ENCODE measurements at regions not wholly inside any gene's neighbourhood (a gene's known extent, or its start where the extent isn't known, plus 50 kb on each side); places are given as distances from the start of the nearest gene placed in this dataset.

DNA sequence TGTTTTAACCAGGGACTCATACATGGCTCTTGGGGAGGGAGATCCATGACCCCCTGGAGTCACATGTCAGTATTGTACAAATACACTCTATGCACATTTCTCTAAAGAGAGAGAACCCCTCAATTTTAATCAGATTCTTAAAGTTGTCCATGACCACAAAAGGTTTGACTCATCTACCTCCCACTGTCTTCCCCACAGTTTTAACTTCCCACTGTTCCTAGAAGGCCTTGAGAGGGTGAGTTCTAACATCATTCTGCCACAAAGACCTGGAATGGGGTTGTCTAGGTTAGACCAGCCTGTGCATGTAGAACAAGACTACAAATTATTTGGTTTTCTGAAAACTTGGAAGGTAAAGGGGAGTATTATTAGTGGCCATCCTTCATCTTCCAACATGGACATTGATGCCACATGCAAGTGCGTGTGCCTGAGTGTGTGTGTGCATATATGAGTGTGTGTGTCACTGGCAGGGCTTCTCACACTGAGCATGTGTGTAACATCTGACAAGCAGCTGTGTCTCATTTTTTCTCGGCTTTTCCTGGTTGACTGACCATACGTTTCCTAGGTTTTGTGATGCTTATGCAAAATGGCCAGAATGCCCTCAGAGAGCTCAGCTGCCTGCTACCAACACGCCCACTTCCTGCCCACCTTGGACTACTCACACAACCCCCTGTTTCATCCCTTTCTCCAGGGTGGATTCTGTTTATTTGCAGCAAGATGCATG is 94.6 kb upstream of the LGALSL start:
- H3K27ac ChIP-seq = peak overlapping the region; percentile 74 to 86
- peaks cover 4 to 21% of the 10 kb centered on the region in 2 donors for H3K4me1 ChIP-seq (ENCODE audit: control insufficient read depth in 1 of 2, low read depth in 2 of 2)
- no peaks in the 10 kb centered on the region for H3K36me3 ChIP-seq
- H3K4me3 ChIP-seq = peak overlapping the region; percentile 21
- no peaks in the 10 kb centered on the region for H3K9me3 ChIP-seq
- no peaks in the 10 kb centered on the region for H3K27me3 ChIP-seq (replicated peaks; ENCODE audit: insufficient read depth)
- DNase-seq (ENCODE audit: low spot score) (no peak), ATAC-seq (ENCODE audit: insufficient number of reproducible peaks, low FRiP score, low read depth) (no peak)
- TF ChIP-seq, protein P1, sequence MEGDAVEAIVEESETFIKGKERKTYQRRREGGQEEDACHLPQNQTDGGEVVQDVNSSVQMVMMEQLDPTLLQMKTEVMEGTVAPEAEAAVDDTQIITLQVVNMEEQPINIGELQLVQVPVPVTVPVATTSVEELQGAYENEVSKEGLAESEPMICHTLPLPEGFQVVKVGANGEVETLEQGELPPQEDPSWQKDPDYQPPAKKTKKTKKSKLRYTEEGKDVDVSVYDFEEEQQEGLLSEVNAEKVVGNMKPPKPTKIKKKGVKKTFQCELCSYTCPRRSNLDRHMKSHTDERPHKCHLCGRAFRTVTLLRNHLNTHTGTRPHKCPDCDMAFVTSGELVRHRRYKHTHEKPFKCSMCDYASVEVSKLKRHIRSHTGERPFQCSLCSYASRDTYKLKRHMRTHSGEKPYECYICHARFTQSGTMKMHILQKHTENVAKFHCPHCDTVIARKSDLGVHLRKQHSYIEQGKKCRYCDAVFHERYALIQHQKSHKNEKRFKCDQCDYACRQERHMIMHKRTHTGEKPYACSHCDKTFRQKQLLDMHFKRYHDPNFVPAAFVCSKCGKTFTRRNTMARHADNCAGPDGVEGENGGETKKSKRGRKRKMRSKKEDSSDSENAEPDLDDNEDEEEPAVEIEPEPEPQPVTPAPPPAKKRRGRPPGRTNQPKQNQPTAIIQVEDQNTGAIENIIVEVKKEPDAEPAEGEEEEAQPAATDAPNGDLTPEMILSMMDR (IDR thresholded peaks at IDR 0.05) = no peak

DNA sequence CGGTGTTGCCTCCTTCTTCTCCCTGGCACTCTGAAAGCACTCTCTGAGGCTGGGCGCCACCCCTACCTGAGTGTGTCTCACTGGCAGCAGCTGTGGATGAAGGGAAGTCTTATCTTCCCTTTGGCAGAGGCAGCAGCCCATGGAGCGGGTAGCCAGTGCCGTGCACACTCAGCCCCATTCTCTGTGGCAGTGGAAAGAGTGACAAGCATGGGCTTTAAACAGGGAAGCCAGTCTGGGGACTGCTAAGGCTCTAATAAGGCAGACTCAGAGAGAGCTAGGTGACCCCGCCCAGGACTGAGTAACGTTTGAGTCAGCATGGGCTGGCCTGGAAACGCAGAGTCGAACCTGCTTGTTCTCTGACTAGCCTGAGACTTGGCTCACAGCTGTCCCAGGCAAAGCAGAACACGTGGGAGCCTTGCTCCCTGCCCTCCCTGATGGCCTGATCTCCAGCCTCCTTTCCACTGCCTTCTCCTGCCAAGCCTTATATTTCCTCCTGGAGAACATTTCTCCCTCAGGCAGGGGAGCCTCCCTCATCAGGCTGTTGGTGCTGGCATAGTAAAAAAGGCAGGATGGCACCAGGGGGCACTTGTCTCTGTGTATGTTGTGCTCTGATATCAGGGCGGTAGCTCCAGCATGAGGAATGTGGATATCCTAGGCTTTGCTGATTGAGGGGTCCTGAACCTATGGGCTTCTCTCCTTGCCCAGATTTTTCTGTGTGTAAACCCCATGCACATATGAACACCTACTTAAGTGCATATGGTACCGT is 93.9 kb upstream of the LGALSL start:
- H3K4me3 ChIP-seq = peak overlapping the region; percentile 21
- TF ChIP-seq, protein P1 (IDR thresholded peaks at IDR 0.05) = no peak
- H3K9me3 ChIP-seq = no peaks in the 10 kb centered on the region
- no peaks in the 10 kb centered on the region for H3K27me3 ChIP-seq (replicated peaks; ENCODE audit: insufficient read depth)
- no peaks in the 10 kb centered on the region for H3K36me3 ChIP-seq
- DNase-seq (ENCODE audit: low spot score) (peak; percentile 88), ATAC-seq (ENCODE audit: insufficient number of reproducible peaks, low FRiP score, low read depth) (peak; percentile 97)
- peaks cover 4 to 18% of the 10 kb centered on the region in 2 donors for H3K4me1 ChIP-seq (ENCODE audit: control insufficient read depth in 1 of 2, low read depth in 2 of 2)
- H3K27ac ChIP-seq = peak overlapping the region; percentile 74 to 86

DNA sequence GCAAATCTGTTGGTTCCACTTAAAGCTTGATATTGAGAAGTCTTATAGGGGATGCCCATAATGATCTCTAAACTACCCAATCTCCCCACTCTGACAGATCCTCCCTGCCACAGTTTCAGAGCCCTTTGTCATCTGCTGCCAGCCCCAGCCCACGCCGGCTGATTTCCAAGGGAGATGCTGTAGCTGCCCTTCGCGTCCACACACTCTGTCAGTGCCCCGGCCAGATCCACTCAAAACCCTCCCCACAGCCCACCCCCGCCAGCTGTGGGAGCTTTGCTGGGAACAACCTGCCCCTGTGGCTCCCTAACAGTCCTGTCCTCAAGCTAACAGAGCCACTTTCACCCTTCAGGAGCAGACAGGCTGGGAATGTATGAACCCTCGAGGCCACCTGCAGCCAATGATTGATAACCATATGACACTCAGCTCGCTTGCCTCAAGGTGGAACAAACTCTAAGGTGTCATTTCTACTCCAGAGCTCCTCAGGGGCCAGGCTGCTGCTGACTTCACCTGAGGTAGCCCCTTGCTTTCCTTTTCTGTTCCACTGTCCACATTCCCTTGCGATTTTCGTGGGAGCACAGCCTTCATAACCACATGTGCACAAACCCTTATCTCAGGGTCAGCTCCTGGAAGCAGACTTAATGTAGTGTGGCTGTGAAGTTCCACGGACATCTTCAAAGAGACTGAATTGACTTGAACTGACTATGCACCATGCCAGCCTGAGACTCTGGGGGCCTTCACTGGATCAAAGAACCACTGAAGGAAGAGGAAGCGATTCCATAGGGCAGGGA is 92.6 kb upstream of the LGALSL start:
- Histone ChIP-seq H3K36me3 (no peaks in the 10 kb centered on the region), H3K4me3 (no peak overlapping the region), H3K27me3 (replicated peaks; ENCODE audit: insufficient read depth) (no peaks in the 10 kb centered on the region), H3K9me3 (no peaks in the 10 kb centered on the region), H3K27ac (no peak overlapping the region), H3K4me1 (ENCODE audit: control insufficient read depth in 1 of 2, low read depth in 2 of 2) (peaks cover 4 to 13% of the 10 kb centered on the region in 2 donors)
- no peak for ATAC-seq (ENCODE audit: insufficient number of reproducible peaks, low FRiP score, low read depth)
- DNase-seq (ENCODE audit: low spot score) = no peak
- TF ChIP-seq, protein P1 (IDR thresholded peaks at IDR 0.05) = no peak

DNA sequence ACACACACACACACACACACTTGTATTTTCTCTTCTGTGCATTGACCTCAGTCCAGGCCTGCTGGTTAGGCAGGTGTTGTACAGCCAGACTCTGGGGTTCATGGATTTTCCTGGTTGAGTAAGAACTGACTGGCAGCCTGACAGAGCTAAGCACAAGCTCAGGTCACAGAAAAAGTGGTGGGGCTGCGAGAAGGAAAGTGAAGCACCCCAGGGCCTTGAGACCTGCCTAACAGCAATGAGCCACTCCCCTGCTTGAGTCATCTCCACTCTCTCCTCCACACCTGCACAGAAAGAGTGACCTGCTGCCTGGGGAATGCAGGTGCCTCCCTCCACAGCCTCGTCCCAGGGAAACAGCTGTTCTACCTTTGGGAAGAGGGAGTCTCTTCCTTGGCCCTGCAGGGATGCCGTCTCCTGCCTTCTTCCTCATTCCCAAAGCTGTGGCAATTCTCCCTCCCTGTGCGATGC is 91.4 kb upstream of the LGALSL start:
- H3K27ac ChIP-seq = no peak overlapping the region
- no peak overlapping the region for H3K4me3 ChIP-seq

More for the DNA sequence above, 91.4 kb upstream of the LGALSL start:
- TF ChIP-seq, protein P1 (IDR thresholded peaks at IDR 0.05) = no peak
- H3K4me1 ChIP-seq (ENCODE audit: control insufficient read depth in 1 of 2, low read depth in 2 of 2) = peaks cover 4 to 13% of the 10 kb centered on the region in 2 donors
- ATAC-seq (ENCODE audit: insufficient number of reproducible peaks, low FRiP score, low read depth) (no peak), DNase-seq (ENCODE audit: low spot score) (no peak)
- H3K27me3 ChIP-seq (replicated peaks; ENCODE audit: insufficient read depth) = no peaks in the 10 kb centered on the region
- H3K9me3 ChIP-seq = no peaks in the 10 kb centered on the region
- no peaks in the 10 kb centered on the region for H3K36me3 ChIP-seq
